Activated naive CD4-positive, alpha-beta T cell treated with anti-CD3 and anti-CD28 coated beads, Interleukin-2, amount 10 ng/mL, durations not matched to agents 7 days and 5 days (primary cell): ENCODE measurements at regions not wholly inside any gene's neighbourhood (a gene's known extent, or its start where the extent isn't known, plus 50 kb on each side); places are given as distances from the start of the nearest gene placed in this dataset.
"Not testable (repeated sequence)": the region's sequence is repeated elsewhere in the genome, so short reads cannot be mapped to it uniquely, and the experiment has no call there.

Experiments used
- CTCF ChIA-PET: fragments of 350-600 bp; sonication (Branson Sonifier 250); formaldehyde crosslinking; loops from one replicate; lab custom pipeline; 2021; ENCODE audit warnings: antibody characterized with exemption; lab: Charles Lee
- DNase-seq: peaks from one replicate; pipeline ENCODE4 v3.0.0-alpha.2; 2020
- H3K27ac Mint-ChIP-seq: one replicate; pipeline ENCODE4 v1.8.0; 2021; ENCODE audit warnings: mild to moderate bottlenecking, moderate library complexity, mixed read lengths
- H3K27me3 Mint-ChIP-seq: one replicate; pipeline ENCODE4 v1.8.0; 2021; ENCODE audit warnings: mild to moderate bottlenecking, mixed read lengths
- H3K36me3 Mint-ChIP-seq: one replicate; pipeline ENCODE4 v1.8.0; 2021; ENCODE audit warnings: mixed read lengths
- H3K4me1 Mint-ChIP-seq: one replicate; pipeline ENCODE4 v1.8.0; 2021; ENCODE audit warnings: mixed read lengths
- H3K4me3 Mint-ChIP-seq: one replicate; pipeline ENCODE4 v1.8.0; 2021; ENCODE audit warnings: mild to moderate bottlenecking, moderate library complexity, mixed read lengths
- H3K9me3 Mint-ChIP-seq: one replicate; pipeline ENCODE4 v1.8.0; 2021; ENCODE audit warnings: mixed read lengths

DNA sequence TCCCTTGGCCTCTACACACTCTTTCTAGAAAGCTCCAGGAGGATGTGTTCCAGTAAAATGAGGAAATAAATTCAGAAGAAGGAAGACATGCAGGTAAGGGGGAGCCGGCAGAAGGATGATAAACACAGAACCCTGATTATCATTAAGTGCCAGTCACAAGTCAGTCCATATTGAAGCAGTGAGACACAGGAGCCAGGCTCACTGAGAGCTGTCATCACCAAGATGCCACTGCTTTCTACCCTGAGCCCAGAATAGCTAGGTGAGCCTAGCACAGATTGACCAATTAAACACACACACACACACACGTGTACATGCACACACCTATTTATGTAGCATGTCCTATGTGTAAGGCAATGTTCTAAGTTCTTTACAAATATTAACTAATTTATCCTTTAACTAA, 211.4 kb upstream of the IPO5 start:
- Mint-ChIP-seq H3K27ac (no peak overlapping the region), H3K4me3 (no peak overlapping the region), H3K27me3 (no peaks in the 10 kb centered on the region), H3K4me1 (no peaks in the 10 kb centered on the region), H3K36me3 (no peaks in the 10 kb centered on the region), H3K9me3 (no peaks in the 10 kb centered on the region)
- DNase-seq = no peak
- CTCF ChIA-PET = no interaction called here

DNA sequence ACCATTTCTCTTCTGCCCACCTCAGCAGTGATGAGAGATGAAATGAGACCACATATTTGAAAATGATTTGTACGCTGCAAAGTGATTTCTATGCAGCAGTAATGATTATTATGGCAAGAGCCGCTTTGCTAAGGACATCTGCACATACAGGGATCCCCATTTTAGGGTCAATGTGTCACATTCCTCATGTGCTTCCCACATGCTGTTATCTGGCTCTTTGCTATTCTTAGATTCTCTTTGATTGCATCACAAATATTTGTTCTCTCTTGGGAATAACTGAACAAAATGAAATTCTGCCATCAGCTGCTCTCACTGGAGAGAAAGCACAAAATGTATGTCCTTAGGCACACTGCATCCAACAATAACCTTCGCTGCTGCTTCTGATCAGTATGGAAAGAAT, 209.5 kb upstream of the IPO5 start:
- DNase-seq = no peak
- no peak overlapping the region for H3K27ac Mint-ChIP-seq

DNA sequence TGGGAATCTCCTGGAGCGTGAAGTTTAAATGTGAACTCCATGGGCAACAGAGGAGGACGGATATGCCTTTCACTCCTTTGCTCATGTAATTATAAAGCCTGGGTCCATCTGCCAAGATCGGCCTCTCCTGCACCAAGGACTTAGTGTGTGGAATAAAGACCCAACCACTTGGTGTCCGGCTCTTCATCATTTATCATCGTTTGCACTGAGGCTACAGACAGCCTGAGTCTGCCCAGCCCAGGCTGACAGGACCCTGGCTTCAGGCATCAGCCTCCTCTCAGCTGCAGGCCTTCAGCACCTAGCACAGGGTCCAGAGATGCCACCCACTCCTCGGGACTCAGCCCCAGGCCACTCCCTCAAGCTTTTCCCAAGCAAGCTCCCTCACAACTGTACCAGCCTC, 206.8 kb upstream of the IPO5 start:
- no peak for DNase-seq
- H3K27me3 Mint-ChIP-seq = no peaks in the 10 kb centered on the region
- CTCF ChIA-PET = no interaction called here
- H3K36me3 Mint-ChIP-seq = no peaks in the 10 kb centered on the region
- H3K4me3 Mint-ChIP-seq = no peak overlapping the region
- H3K4me1 Mint-ChIP-seq = no peaks in the 10 kb centered on the region
- H3K27ac Mint-ChIP-seq = no peak overlapping the region
- no peaks in the 10 kb centered on the region for H3K9me3 Mint-ChIP-seq

More for the DNA sequence above, 209.5 kb upstream of the IPO5 start:
- H3K4me1 Mint-ChIP-seq = no peaks in the 10 kb centered on the region
- CTCF ChIA-PET = no interaction called here
- no peaks in the 10 kb centered on the region for H3K36me3 Mint-ChIP-seq
- H3K4me3 Mint-ChIP-seq = no peak overlapping the region
- H3K9me3 Mint-ChIP-seq = no peaks in the 10 kb centered on the region
- no peaks in the 10 kb centered on the region for H3K27me3 Mint-ChIP-seq

DNA sequence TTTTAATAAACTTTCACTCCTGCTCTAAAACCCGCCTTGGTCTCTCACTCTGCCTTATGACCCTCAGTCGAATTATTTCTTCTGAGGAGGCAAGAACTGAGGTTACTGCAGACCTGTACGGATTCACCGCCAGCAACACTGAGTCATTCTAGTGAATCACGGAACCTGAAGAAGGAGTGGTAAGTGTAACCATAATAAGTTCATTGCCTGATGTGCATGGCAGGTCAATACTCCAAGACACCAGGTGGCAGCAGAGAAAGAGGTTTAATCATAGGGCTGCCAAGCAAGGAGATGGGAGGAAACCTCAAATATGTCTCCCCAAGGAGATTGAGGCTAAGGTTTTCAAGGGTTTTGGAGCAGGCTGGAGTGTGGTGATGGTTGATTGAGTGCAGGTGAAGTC, 204.3 kb upstream of the IPO5 start:
- Mint-ChIP-seq H3K4me3 (no peak overlapping the region), H3K27me3 (no peaks in the 10 kb centered on the region), H3K27ac (no peak overlapping the region), H3K4me1 (no peaks in the 10 kb centered on the region), H3K36me3 (no peaks in the 10 kb centered on the region), H3K9me3 (no peaks in the 10 kb centered on the region)
- DNase-seq = no peak
- CTCF ChIA-PET = no interaction called here

DNA sequence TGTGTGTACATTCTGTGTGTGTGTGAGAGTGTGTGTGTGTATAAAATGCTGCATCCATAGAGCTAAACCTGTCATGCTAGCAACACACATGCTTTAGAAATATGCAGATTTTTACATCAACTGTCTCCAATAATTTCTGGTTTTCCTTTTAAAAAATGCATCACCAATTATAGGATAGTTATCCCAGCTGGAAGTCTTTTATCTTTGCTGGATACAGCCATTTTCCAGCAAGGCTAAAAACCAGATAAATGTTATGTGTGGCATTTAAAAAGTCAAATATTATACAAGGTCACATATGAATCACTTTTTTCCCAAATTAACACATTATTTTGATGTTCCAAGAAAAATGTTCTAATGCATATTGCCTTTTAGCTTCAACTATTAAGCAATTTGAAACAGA, 202.0 kb upstream of the IPO5 start:
- Mint-ChIP-seq H3K36me3 (no peaks in the 10 kb centered on the region), H3K27ac (no peak overlapping the region), H3K27me3 (no peaks in the 10 kb centered on the region), H3K9me3 (no peaks in the 10 kb centered on the region), H3K4me1 (no peaks in the 10 kb centered on the region), H3K4me3 (no peak overlapping the region)
- CTCF ChIA-PET = no interaction called here
- DNase-seq = no peak

DNA sequence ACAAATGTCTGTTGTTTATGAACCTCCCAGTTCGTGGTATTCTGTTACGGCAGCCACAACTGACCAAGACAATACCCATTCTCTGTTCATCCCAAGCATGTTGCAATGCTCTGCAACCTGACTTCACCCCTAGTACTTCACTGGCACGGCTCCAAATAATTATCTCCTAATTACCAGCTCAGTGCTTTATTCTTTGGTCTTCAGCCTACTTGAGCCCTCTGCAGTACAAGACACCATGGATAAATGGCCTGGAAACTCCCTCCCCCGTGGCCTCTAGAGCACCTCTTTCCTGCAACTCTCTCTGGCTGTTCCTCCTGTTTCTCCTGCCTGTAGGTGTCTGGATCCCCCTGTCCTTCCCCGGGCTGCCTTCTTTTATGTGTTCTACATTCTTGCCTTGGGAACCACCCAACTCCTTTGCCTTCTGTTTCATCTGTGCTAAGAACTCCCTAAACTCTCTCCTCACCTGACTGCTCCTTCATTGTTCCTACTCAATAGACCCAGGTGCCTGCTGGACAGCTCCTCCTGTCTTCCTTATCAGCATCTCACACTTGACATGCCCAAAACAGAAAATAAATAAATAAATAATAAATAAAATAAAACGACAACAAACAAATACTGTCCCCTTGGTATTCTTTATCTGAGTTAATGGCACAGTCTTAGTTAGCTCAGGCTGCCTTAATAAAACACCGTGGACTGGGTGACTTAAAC, 200.4 kb upstream of the IPO5 start:
- H3K27me3 Mint-ChIP-seq = no peaks in the 10 kb centered on the region
- H3K27ac Mint-ChIP-seq = no peak overlapping the region
- H3K4me1 Mint-ChIP-seq = no peaks in the 10 kb centered on the region
- H3K36me3 Mint-ChIP-seq = no peaks in the 10 kb centered on the region
- no peak for DNase-seq
- no peak overlapping the region for H3K4me3 Mint-ChIP-seq
- CTCF ChIA-PET = no interaction called here
- H3K9me3 Mint-ChIP-seq = no peaks in the 10 kb centered on the region

DNA sequence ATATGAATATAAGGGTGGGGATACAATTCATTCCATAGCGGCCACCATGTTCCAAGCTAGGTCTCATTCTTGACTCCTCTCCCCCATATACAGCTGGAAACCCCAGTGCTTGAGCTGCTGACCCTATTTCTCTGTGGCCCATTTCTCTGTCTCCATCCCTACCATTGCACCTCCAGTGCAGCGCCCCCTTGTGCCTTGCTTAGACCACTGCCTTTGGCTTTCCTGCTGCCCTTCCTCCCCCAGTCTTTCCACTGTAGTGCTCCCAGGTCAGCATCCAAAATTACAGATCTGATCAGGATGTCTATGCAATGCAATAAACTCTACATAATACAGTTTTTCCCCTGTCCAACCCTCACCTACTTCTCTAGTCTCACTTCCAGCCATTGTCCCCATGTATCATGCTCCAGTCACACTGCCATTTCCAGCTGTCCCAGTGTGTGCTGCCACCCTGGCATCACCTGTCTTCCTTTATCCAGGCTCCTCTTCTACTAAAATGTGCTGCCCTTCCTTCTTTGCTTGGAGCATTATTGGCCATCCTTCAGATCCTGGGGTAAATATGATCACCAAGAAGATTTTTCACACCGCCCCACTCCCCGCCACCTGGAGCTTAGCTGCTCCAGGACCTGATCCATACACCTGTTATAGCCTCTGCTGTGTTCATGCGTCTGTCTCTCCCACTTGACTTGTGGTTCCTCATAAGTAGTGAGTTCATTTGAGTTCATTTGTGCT, 199.4 kb upstream of the IPO5 start:
- DNase-seq = no peak
- Mint-ChIP-seq H3K36me3 (no peaks in the 10 kb centered on the region), H3K27me3 (no peaks in the 10 kb centered on the region), H3K4me1 (no peaks in the 10 kb centered on the region), H3K9me3 (no peaks in the 10 kb centered on the region), H3K27ac (no peak overlapping the region), H3K4me3 (no peak overlapping the region)
- CTCF ChIA-PET = no interaction called here

DNA sequence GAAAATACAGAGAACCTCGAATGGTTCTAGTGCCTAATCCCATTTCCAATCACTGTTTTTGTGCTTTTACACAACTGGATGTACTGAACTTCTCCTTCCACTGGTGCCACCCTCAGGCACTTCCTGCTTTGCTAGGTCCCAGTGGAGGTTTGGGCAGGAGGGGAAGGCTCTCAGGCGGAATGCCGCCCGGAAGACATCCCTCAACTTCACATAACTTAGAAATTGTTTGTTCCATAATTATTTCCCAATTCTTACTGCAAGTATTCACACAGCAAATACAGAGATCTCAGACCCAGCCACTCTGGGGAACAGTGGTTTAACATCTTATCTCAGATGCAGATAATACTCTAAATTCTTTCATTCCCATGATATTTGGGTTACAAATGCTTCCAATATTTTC, 195.7 kb upstream of the IPO5 start:
- no peaks in the 10 kb centered on the region for H3K4me1 Mint-ChIP-seq
- no peak overlapping the region for H3K4me3 Mint-ChIP-seq

DNA sequence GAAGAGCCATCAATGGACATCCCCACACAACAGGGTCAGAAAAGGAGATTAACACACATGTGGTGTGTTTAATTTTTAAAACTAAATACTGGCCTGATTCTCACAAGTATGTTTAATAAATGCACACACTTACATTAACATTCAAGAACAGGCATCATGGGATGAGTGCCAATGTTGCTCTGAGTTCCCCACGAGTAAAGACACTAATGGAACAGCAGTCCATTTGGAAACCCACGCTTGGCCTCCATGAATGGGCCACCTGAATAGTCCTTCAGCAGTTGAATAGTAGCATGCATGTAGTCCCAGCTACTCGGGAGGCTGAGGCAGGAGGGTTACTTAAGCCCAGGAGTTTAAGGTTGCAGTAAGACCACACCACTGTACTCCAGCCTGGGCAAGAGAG, 195.2 kb upstream of the IPO5 start:
- H3K27me3 Mint-ChIP-seq = no peaks in the 10 kb centered on the region
- H3K4me1 Mint-ChIP-seq = no peaks in the 10 kb centered on the region
- no peak overlapping the region for H3K27ac Mint-ChIP-seq
- H3K9me3 Mint-ChIP-seq = no peaks in the 10 kb centered on the region
- no peak for DNase-seq
- H3K4me3 Mint-ChIP-seq = no peak overlapping the region
- H3K36me3 Mint-ChIP-seq = no peaks in the 10 kb centered on the region
- CTCF ChIA-PET = no interaction called here

More for the DNA sequence above, 195.7 kb upstream of the IPO5 start:
- CTCF ChIA-PET = no interaction called here
- H3K27me3 Mint-ChIP-seq = no peaks in the 10 kb centered on the region
- no peak for DNase-seq
- H3K36me3 Mint-ChIP-seq = no peaks in the 10 kb centered on the region
- no peaks in the 10 kb centered on the region for H3K9me3 Mint-ChIP-seq
- H3K27ac Mint-ChIP-seq = no peak overlapping the region

DNA sequence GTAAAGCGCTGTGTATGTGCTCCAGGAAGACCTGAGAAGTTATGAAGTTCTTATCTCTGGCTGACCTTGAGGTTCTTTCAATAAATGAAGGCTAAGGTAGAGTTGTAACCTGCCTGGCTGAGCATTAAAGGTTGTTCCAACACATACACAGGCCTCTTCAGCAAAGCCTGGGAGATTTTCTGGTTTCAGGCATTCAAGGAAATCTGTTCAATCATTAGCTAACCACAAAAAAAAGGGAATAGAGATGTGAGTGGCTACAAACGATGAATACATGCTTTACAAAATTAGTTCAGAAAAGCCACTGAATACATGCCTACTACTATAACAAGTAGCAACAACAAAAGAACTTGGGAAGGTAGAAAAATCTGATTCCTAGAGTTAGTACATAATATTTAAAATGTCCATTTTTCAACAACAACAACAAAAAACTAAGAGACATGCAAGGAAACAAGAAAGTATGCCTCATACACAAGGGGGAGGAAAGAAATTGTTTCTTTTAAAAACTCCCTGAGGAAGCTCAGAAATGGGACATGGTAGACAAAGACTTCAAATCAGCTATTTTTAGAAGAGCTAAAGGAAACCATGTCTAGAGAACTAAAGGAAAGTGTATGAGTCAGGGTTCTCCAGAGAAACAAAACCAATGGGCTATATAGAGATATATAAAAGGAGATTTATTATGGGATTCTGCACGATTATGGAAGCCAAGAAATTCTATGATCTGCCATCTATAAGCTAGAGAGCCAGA, 191.5 kb upstream of the IPO5 start:
- H3K27me3 Mint-ChIP-seq = no peaks in the 10 kb centered on the region
- no peak overlapping the region for H3K27ac Mint-ChIP-seq
- H3K4me3 Mint-ChIP-seq = no peak overlapping the region
- CTCF ChIA-PET = no interaction called here
- no peak for DNase-seq
- no peaks in the 10 kb centered on the region for H3K4me1 Mint-ChIP-seq
- H3K9me3 Mint-ChIP-seq = no peaks in the 10 kb centered on the region
- H3K36me3 Mint-ChIP-seq = no peaks in the 10 kb centered on the region

DNA sequence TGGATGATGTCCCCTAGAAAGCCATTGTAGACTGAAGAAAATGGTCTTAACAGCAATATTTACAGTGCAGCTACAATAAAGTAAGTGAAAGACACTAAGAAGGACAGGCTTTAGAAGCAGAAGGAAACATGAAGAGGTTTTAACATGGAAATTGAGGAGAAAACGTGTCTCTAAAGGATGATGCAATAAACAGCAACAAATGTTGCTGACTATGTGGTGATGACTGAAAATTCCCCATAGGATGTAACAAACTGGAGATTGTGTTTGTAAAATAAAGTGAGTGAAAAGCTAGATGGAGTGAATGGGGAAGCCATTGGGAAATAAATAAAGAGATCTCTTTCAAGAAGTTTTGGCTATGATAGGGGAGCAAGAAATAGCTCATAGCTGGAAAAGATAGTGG, 186.7 kb upstream of the IPO5 start:
- DNase-seq = no peak

DNA sequence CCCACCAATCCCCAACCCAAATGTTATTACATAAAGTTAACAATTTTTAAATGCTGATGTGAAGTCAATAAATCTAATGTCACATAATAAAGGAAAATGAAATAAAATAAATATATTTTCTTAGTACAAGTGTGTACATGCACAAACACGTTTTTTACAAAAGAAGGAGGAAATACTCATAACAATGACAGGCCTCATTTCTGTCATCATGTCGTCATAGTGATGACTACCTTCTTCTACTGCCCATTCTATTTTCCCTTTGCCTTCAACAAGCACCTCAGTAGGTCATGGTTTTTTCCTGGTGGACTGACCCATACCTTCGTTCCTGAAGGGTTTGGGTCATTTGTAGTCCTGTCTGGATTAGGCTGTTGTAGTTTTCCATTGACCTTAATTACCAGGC, 185.3 kb upstream of the IPO5 start:
- Mint-ChIP-seq H3K9me3 (no peaks in the 10 kb centered on the region), H3K4me1 (no peaks in the 10 kb centered on the region), H3K27me3 (no peaks in the 10 kb centered on the region), H3K4me3 (no peak overlapping the region), H3K27ac (no peak overlapping the region), H3K36me3 (no peaks in the 10 kb centered on the region)
- no peak for DNase-seq
- CTCF ChIA-PET = no interaction called here

More for the DNA sequence above, 186.7 kb upstream of the IPO5 start:
- CTCF ChIA-PET = no interaction called here
- no peaks in the 10 kb centered on the region for H3K4me1 Mint-ChIP-seq
- H3K27me3 Mint-ChIP-seq = no peaks in the 10 kb centered on the region
- H3K9me3 Mint-ChIP-seq = no peaks in the 10 kb centered on the region
- no peaks in the 10 kb centered on the region for H3K36me3 Mint-ChIP-seq
- no peak overlapping the region for H3K27ac Mint-ChIP-seq
- no peak overlapping the region for H3K4me3 Mint-ChIP-seq

DNA sequence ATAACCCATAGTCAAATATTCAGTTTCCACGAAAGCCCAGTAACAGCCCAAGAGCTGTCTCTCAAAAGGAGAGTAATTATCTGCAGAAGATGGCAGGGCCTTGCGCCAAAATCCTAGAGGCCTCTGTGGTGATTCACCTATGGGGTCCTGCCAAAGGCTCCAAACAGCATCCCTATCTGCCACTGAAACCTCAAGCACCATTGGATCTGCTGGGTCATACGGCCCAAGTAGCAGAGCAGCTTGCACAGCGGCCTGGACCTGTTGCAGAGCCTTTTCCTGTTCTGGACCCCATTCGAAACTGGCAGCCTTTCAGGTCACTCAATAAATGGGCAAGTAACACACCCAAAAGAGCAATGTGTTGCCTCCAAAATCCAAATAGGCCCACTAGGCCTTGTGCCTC, 183.2 kb upstream of the IPO5 start:
- H3K9me3 Mint-ChIP-seq, DNase-seq, H3K4me3 Mint-ChIP-seq, H3K4me1 Mint-ChIP-seq, H3K27ac Mint-ChIP-seq, H3K27me3 Mint-ChIP-seq, H3K36me3 Mint-ChIP-seq, CTCF ChIA-PET: not testable (repeated sequence)

DNA sequence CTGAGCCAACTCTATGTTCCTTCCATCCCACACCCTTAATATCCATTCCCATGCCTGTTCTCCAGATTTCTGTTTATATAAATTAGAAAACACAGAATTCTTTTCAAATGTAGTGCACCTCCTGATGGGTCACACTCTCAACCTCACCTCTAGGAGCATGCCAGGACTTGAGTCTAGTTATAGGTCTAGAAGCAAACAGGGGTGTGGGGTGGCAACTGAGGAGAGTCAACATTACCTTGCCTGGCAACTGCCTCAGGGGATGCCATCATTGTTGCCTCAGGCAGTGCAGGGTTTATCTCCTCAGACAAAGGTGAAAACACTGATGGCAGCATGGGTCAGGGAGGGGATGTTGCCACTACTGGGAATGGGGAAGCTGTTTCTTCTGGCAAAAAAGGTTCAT, 181.0 kb upstream of the IPO5 start:
- H3K36me3 Mint-ChIP-seq, DNase-seq, CTCF ChIA-PET, H3K4me3 Mint-ChIP-seq, H3K4me1 Mint-ChIP-seq, H3K27ac Mint-ChIP-seq, H3K9me3 Mint-ChIP-seq, H3K27me3 Mint-ChIP-seq: not testable (repeated sequence)
